Karpas-422 (cell line): ENCODE measurements at regions not wholly inside any gene's neighbourhood (a gene's known extent, or its start where the extent isn't known, plus 50 kb on each side); places are given as distances from the start of the nearest gene placed in this dataset.
A peak's percentile ranks its signal among the peaks of the same experiment; 100 is the strongest.

Source experiments
- DNase-seq: peaks from one replicate; pipeline ENCODE4 v3.0.0-alpha.2; 2015
- H2AFZ ChIP-seq: fragments of 200-600 bp; sonication (generic); 2 replicates; pipeline ENCODE4 v1.6.1; 2014; ENCODE audit warnings: antibody characterized with exemption, low read length, mixed read lengths
- H3K27ac ChIP-seq: fragments of 200-600 bp; sonication (generic); 2 replicates; pipeline ENCODE4 v1.5.1; 2014; ENCODE audit warnings: mild to moderate bottlenecking, low read length, moderate library complexity
- H3K27me3 ChIP-seq: fragments of 200-600 bp; sonication (generic); 2 replicates; pipeline ENCODE4 v1.6.1; 2014; ENCODE audit warnings: low read length, mixed read lengths
- H3K36me3 ChIP-seq: fragments of 200-600 bp; sonication (generic); 2 replicates; pipeline ENCODE4 v1.6.1; 2014; ENCODE audit warnings: low read length, mixed read lengths; ENCODE audit not compliant: insufficient read depth
- H3K4me1 ChIP-seq: fragments of 200-600 bp; sonication (generic); 2 replicates; pipeline ENCODE4 v1.6.1; 2014; ENCODE audit warnings: mild to moderate bottlenecking, low read length, mixed read lengths
- H3K4me2 ChIP-seq: fragments of 200-600 bp; sonication (generic); 2 replicates; pipeline ENCODE4 v1.6.1; 2014; ENCODE audit warnings: low read length, low read depth, mild to moderate bottlenecking; ENCODE audit not compliant: poor library complexity, severe bottlenecking
- H3K4me3 ChIP-seq: fragments of 200-600 bp; sonication (generic); 2 replicates; pipeline ENCODE4 v1.5.1; 2014; ENCODE audit warnings: mild to moderate bottlenecking, antibody characterized with exemption, low read length, mixed read lengths
- H3K79me2 ChIP-seq: fragments of 200-600 bp; sonication (generic); 2 replicates; pipeline ENCODE4 v1.6.1; 2014; ENCODE audit warnings: mild to moderate bottlenecking, low read length, mixed read lengths
- H3K9ac ChIP-seq: fragments of 200-600 bp; sonication (generic); 2 replicates; pipeline ENCODE4 v1.6.0; 2014; ENCODE audit warnings: low read length
- H3K9me2 ChIP-seq: fragments of 200-600 bp; sonication (generic), shearing (Covaris generic); replicated peaks from 2 replicates; pipeline ENCODE4 v1.6.0; 2014; ENCODE audit warnings: mild to moderate bottlenecking, low read length, moderate library complexity; ENCODE audit not compliant: insufficient read depth
- H3K9me3 ChIP-seq: fragments of 300-700, 200-600 bp; sonication (generic); 2 replicates; pipeline ENCODE4 v1.6.1; 2014; ENCODE audit warnings: low read length, mixed read lengths
- H4K20me1 ChIP-seq: fragments of 200-600 bp; sonication (generic); 2 replicates; pipeline ENCODE4 v1.6.1; 2014; ENCODE audit warnings: mild to moderate bottlenecking, antibody characterized with exemption, low read length, low read depth; ENCODE audit not compliant: insufficient read depth

DNA sequence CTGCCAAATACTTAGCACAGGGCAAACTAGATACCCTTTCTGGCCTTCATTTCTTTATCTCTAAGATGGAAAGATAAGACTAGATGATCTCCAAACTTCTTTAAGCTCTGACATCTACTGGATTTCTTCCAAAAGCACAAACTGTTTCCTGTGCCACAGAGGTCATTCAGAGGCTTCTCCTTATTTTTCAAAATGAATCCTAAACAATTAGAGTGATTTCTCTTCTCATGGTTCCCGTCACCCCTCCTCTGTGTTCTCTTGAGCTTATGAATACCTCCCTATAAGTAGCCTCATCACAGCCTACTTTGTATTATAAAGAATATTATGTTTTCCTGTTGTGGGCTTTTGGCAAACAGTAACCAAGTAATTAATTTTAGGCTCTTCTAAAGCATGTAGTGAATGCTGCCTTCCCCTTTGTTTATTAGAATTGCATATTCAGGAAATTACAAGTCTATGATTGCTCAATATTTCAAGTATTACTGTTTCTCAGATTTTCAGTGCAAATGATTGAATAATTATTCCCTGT is 179.5 kb downstream of the REEP3 start:
- Histone ChIP-seq H3K4me3 (no peak overlapping the region), H2AFZ (no peak overlapping the region), H3K36me3 (no peaks in the 10 kb centered on the region), H3K27me3 (no peaks in the 10 kb centered on the region), H3K79me2 (no peaks in the 10 kb centered on the region), H3K4me1 (peaks cover 78% of the 10 kb centered on the region), H3K4me2 (no peak overlapping the region), H4K20me1 (no peaks in the 10 kb centered on the region), H3K9me3 (no peaks in the 10 kb centered on the region), H3K27ac (peak overlapping the region; percentile 68; the same call in 1 of the 2 replicates), H3K9me2 (no peaks in the 10 kb centered on the region), H3K9ac (no peak overlapping the region)
- DNase-seq = no peak

DNA sequence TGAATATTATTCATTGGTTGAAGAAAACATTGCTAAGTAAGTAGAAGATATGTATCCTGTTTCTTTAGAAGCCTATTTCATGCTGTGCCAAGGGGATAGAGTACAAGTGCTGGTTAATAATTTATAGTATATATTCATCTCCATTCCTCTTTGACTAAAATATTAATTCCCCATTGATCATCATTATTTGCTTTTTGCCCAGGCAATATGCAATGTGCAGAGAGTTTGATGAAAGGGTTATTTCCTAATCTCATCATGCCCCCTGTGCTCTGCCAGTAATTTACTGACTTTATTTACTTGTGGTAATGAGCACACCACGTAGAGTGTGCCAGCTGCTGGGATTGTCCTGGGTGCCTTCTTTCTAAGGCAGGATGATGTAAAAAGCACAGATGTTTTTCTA is 180.9 kb downstream of the REEP3 start:
- no peaks in the 10 kb centered on the region for H3K27me3 ChIP-seq
- H3K9me3 ChIP-seq = no peaks in the 10 kb centered on the region
- no peaks in the 10 kb centered on the region for H3K79me2 ChIP-seq
- H3K4me3 ChIP-seq = no peak overlapping the region
- no peaks in the 10 kb centered on the region for H4K20me1 ChIP-seq
- DNase-seq = no peak
- no peaks in the 10 kb centered on the region for H3K36me3 ChIP-seq
- peak overlapping the region; percentile 61; the same call in 1 of the 2 replicates for H3K27ac ChIP-seq
- H3K9ac ChIP-seq = no peak overlapping the region; the same call in 1 of the 2 replicates
- H3K4me2 ChIP-seq = peak overlapping the region; percentile 46
- H3K9me2 ChIP-seq = no peaks in the 10 kb centered on the region
- H2AFZ ChIP-seq = peak overlapping the region; percentile 63; the same call in 1 of the 2 replicates
- peaks cover 67% of the 10 kb centered on the region for H3K4me1 ChIP-seq

DNA sequence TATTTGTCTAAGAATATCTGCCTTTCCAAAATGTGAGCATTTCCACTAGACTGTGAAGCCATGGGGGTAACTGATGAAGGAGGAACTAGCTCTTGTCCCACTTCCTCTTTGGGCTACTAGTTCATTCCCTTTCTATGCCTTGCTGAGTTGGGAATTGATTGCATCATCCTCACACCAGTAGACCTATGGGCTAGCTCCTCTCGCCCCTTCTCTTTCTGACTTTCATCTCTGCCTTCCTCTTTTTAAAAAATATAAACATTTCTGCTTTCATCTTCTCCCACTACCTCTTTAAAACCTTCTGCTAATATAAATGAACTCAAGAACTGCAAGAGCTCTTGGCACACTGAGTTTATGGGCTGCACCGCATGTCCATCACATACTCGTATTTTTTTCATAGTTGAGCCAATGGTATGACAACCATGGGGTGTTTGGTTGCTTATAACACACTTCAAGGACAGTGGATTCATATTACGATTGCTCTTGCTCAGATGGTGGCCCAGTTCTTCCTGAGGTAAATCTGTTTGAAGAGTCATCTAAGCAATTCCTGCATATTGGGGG is 182.0 kb downstream of the REEP3 start:
- Histone ChIP-seq H3K79me2 (no peaks in the 10 kb centered on the region), H3K27ac (peak overlapping the region; percentile 61), H4K20me1 (no peaks in the 10 kb centered on the region), H3K4me2 (peak overlapping the region; percentile 46), H3K4me3 (no peak overlapping the region), H3K9me3 (no peaks in the 10 kb centered on the region), H3K9me2 (no peaks in the 10 kb centered on the region), H3K9ac (peak overlapping the region; percentile 9; the same call in 1 of the 2 replicates), H2AFZ (peak overlapping the region; percentile 40; the same call in 1 of the 2 replicates), H3K27me3 (no peaks in the 10 kb centered on the region), H3K4me1 (peaks cover 56% of the 10 kb centered on the region), H3K36me3 (no peaks in the 10 kb centered on the region)
- peak; percentile 72 for DNase-seq

DNA sequence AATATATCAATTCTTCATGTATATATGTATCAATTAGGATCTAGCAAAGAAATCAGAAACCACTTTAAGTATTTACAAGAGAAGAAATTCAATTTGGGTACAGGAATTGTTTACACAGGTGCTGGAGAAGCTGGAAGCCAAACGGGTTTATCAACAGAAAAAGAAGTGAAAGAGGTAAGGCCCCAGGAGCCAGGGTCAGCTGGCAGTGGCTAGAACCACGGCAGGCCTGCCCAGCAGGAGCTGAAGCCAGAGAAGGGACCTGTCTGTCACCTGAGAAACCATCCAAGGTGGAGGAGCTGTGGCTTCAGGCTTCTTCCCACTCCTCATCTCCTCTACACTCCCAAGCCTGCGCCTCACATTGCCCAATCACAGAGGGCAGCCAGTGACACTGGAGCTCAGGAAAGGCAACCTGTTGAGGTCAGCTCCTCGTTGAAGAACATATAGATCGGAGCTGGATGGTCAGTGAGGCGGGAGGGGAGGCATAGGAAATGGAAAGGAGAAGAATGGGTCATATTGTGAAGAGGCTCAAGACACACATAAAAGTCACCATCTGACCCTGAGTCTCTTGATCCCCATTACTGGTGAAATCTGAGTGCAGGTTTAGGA is 182.6 kb downstream of the REEP3 start:
- H3K4me2 ChIP-seq = no peak overlapping the region
- no peaks in the 10 kb centered on the region for H3K79me2 ChIP-seq
- no peaks in the 10 kb centered on the region for H3K9me2 ChIP-seq
- no peaks in the 10 kb centered on the region for H3K27me3 ChIP-seq
- no peaks in the 10 kb centered on the region for H3K36me3 ChIP-seq
- peak overlapping the region; percentile 61; the same call in 1 of the 2 replicates for H3K27ac ChIP-seq
- no peaks in the 10 kb centered on the region for H3K9me3 ChIP-seq
- DNase-seq = no peak
- peaks cover 50% of the 10 kb centered on the region for H3K4me1 ChIP-seq
- H2AFZ ChIP-seq = no peak overlapping the region
- H3K9ac ChIP-seq = no peak overlapping the region
- H4K20me1 ChIP-seq = no peaks in the 10 kb centered on the region
- H3K4me3 ChIP-seq = no peak overlapping the region

DNA sequence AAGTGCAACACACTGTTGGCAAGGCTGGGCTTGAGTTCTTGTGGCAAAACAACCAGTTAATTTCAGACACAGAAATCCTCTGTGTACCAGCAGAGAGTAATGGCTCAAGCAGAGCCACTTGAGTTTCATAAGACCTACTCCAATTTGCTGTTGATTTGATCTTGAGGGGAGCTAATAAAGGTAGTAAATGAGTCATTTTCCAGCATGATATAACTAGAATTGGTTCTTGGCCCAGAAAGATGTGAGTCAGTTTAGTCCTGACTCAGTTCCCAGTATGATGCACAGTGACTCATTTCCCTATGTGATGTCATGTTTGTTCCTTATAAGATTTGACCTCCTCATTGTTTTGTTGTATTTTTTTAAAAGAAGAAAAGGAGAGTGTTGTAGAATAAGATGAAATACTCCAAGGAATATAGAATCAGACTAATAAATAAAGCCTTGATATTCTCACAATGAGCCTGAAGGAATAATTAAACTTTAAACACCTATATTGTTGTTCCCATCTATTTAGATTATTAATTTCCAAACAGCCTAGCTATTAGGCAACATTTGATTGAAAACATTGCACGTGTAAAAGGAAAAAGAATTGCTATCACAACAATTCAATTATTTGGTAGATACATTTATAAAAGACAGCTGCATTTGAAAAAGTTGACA is 186.2 kb downstream of the REEP3 start:
- Histone ChIP-seq H4K20me1 (no peaks in the 10 kb centered on the region), H3K9me3 (no peaks in the 10 kb centered on the region), H3K4me3 (no peak overlapping the region), H3K9me2 (no peaks in the 10 kb centered on the region), H3K27me3 (no peaks in the 10 kb centered on the region), H3K79me2 (no peaks in the 10 kb centered on the region), H2AFZ (no peak overlapping the region), H3K36me3 (no peaks in the 10 kb centered on the region), H3K9ac (no peak overlapping the region), H3K4me2 (no peak overlapping the region), H3K27ac (no peak overlapping the region), H3K4me1 (peaks cover 24% of the 10 kb centered on the region)
- DNase-seq = no peak

DNA sequence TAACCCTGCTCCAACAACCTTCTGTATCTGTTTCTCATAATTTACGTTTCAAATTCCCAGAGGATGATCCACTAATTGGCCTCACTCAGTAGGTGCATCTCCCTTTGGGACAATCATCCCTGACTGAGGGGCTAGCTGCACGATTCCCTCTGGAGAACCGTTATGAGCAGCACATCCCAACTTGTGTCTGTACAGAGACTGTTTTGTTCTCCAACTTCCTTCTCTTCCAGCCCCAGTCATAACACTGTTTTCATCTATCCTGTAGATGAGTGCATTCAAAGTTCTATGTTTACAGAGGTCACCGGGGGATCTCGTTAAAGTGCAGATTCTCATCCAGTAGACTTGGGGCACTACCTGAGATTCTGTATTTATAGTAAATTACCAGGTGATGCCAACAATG is 187.2 kb downstream of the REEP3 start:
- Histone ChIP-seq H3K27me3 (no peaks in the 10 kb centered on the region), H3K4me2 (no peak overlapping the region), H2AFZ (no peak overlapping the region), H3K36me3 (no peaks in the 10 kb centered on the region), H3K4me3 (no peak overlapping the region), H3K4me1 (peaks cover 24% of the 10 kb centered on the region), H3K9ac (no peak overlapping the region), H3K9me3 (no peaks in the 10 kb centered on the region), H3K9me2 (no peaks in the 10 kb centered on the region), H4K20me1 (no peaks in the 10 kb centered on the region), H3K27ac (no peak overlapping the region), H3K79me2 (no peaks in the 10 kb centered on the region)
- DNase-seq = no peak

DNA sequence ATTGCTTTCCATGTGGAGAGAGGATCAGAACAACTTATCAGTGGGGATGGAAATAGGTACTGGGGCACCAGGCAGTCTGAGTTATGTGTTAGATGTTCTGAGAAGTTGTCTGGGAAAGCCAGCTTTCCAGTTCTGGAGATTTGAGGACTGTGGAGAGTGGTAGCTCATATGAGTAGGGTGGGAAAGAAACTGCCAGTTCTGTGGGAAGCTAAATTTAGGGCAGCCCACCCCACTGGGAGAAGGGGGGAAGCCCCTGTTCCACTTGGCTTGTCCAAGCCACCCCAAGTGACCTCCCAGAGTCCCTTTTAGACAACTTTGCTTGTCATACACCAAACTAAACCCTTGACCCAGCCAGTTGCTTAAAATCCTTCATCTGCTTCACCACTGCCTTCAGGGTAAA is 189.5 kb downstream of the REEP3 start:
- Histone ChIP-seq H3K4me1 (peaks cover 19% of the 10 kb centered on the region), H2AFZ (no peak overlapping the region), H3K9me3 (no peaks in the 10 kb centered on the region), H3K9me2 (no peaks in the 10 kb centered on the region), H3K36me3 (no peaks in the 10 kb centered on the region), H3K9ac (no peak overlapping the region), H3K4me2 (no peak overlapping the region), H4K20me1 (no peaks in the 10 kb centered on the region), H3K4me3 (no peak overlapping the region), H3K79me2 (no peaks in the 10 kb centered on the region), H3K27ac (no peak overlapping the region), H3K27me3 (no peaks in the 10 kb centered on the region)
- DNase-seq = no peak

DNA sequence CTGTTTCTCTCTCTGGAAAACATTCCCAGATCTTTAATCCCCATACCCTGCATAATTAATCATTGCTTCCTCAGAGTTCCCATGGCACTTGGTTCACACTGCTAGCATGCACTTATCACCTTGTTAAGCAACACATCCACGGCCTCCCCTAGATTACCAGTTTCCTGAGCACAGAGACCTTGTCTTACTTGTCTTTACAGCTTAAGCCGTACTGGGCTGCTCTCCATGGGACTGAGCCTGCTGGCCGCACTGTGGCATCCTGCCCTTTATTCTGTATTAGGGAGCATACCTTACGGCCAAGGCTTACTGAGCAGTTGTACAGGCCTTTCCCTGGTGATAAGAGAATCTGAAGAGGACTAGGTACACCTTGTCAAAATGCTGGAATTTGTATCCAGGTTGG is 190.2 kb downstream of the REEP3 start:
- Histone ChIP-seq H3K4me2 (no peak overlapping the region), H3K9me3 (no peaks in the 10 kb centered on the region), H3K9me2 (no peaks in the 10 kb centered on the region), H3K36me3 (no peaks in the 10 kb centered on the region), H3K4me3 (no peak overlapping the region), H3K4me1 (peaks cover 26% of the 10 kb centered on the region), H3K9ac (no peak overlapping the region), H2AFZ (no peak overlapping the region), H3K79me2 (no peaks in the 10 kb centered on the region), H3K27me3 (no peaks in the 10 kb centered on the region), H4K20me1 (no peaks in the 10 kb centered on the region), H3K27ac (no peak overlapping the region)
- no peak for DNase-seq
